IMR-90 (cell line): ENCODE measurements at regions not wholly inside any gene's neighbourhood (a gene's known extent, or its start where the extent isn't known, plus 50 kb on each side); places are given as distances from the start of the nearest gene placed in this dataset.

Experiments
- ATAC-seq: fragments of 200-7000 bp; cut with Tn5 transposase; 2 replicates; pipeline ENCODE4 v1.9.1; 2020; ENCODE audit warnings: low read depth, mild to moderate bottlenecking, moderate library complexity
- BruUV-seq: library from RNA; stranded (reverse); fragments of 400-500 nt; replicated peaks from 2 replicates; lab custom pipeline; 2021; lab: Mats Ljungman, UMichigan
- CTCF ChIA-PET: fragments of 300-600 bp; formaldehyde crosslinking; extraction: SDS; loops from one replicate; lab custom pipeline; 2021; ENCODE audit warnings: antibody characterized with exemption; lab: Yijun Ruan, JAX
- POLR2A ChIA-PET: fragments of 300-600 bp; sonication (Branson Sonifier 250); formaldehyde crosslinking; loops from one replicate; lab custom pipeline; 2022; ENCODE audit warnings: antibody characterized with exemption; ENCODE audit not compliant: unreplicated experiment; lab: Charles Lee
- DNase-seq: peaks from one replicate; pipeline ENCODE4 v3.0.0; 2013
- H2AFZ ChIP-seq: replicated peaks from 2 replicates; pipeline ENCODE3; 2013; ENCODE audit warnings: low read length, mild to moderate bottlenecking; ENCODE audit not compliant: poor library complexity
- H2AK5ac ChIP-seq: 2 replicates; pipeline ENCODE4 v1.6.1; 2013; ENCODE audit warnings: low read depth, low read length, inconsistent platforms
- H2AK9ac ChIP-seq: replicated peaks from 2 replicates; pipeline ENCODE3; 2013; ENCODE audit warnings: mild to moderate bottlenecking, low read depth, low read length, moderate library complexity; ENCODE audit not compliant: poor library complexity
- H2BK120ac ChIP-seq: 2 replicates; pipeline ENCODE4 v1.6.1; 2013; ENCODE audit warnings: low read depth, low read length, inconsistent platforms
- H2BK15ac ChIP-seq: 3 replicates; pipeline ENCODE4 v1.6.1; 2013; ENCODE audit warnings: low read depth, low read length, inconsistent platforms
- H2BK20ac ChIP-seq: 2 replicates; pipeline ENCODE4 v1.6.1; 2013; ENCODE audit warnings: low read depth, mild to moderate bottlenecking, inconsistent platforms, low read length, moderate library complexity
- H2BK5ac ChIP-seq: 2 replicates; pipeline ENCODE4 v1.6.1; 2013; ENCODE audit warnings: mild to moderate bottlenecking, low read depth, low read length, inconsistent platforms; ENCODE audit not compliant: poor library complexity, severe bottlenecking
- H3K14ac ChIP-seq: replicated peaks from 2 replicates; pipeline ENCODE4 v1.6.1; 2013; ENCODE audit warnings: low read depth, low read length, inconsistent platforms
- H3K18ac ChIP-seq: 2 replicates; pipeline ENCODE4 v1.6.1; 2013; ENCODE audit warnings: low read depth, low read length, control low read depth
- H3K23ac ChIP-seq: 2 replicates; pipeline ENCODE4 v1.6.1; 2013; ENCODE audit warnings: low read depth, low read length, inconsistent platforms
- H3K27ac ChIP-seq: 2 replicates; pipeline ENCODE4 v1.5.1; 2013; ENCODE audit warnings: mild to moderate bottlenecking, control low read depth, low read length; ENCODE audit not compliant: insufficient read depth
- H3K27me3 ChIP-seq: 2 replicates; pipeline ENCODE4 v1.6.1; 2013; ENCODE audit warnings: low read length; ENCODE audit not compliant: control insufficient read depth, insufficient read depth
- H3K36me3 ChIP-seq: 2 replicates; pipeline ENCODE4 v1.6.1; 2013; ENCODE audit warnings: low read length, mixed read lengths; ENCODE audit not compliant: control insufficient read depth, insufficient read depth
- H3K4ac ChIP-seq: 2 replicates; pipeline ENCODE4 v1.6.1; 2013; ENCODE audit warnings: low read depth, low read length, inconsistent platforms
- H3K4me1 ChIP-seq: 2 replicates; pipeline ENCODE4 v1.6.1; 2013; ENCODE audit warnings: low read length, mixed read lengths; ENCODE audit not compliant: control insufficient read depth, insufficient read depth
- H3K4me2 ChIP-seq: 2 replicates; pipeline ENCODE4 v1.6.1; 2013; ENCODE audit warnings: low read depth, mild to moderate bottlenecking, control low read depth, low read length, moderate library complexity
- H3K4me3 ChIP-seq: 2 replicates; pipeline ENCODE4 v1.5.1; 2013; ENCODE audit warnings: low read depth, mild to moderate bottlenecking, control low read depth, low read length, moderate library complexity; ENCODE audit not compliant: insufficient read depth
- H3K56ac ChIP-seq: 2 replicates; pipeline ENCODE4 v1.6.1; 2013; ENCODE audit warnings: low read length, inconsistent platforms; ENCODE audit not compliant: insufficient read depth; ENCODE audit errors: extremely low read depth
- H3K79me1 ChIP-seq, 2 experiments: 2 replicates each; pipeline ENCODE4 v1.6.1; 2013; ENCODE audit warnings: low read length in 2 of 2, inconsistent platforms in 1 of 2, low read depth in 1 of 2
- H3K9ac ChIP-seq: 2 replicates; pipeline ENCODE4 v1.6.1; 2013; ENCODE audit warnings: low read depth, low read length, control low read depth
- H3K9me1 ChIP-seq: 2 replicates; pipeline ENCODE4 v1.6.1; 2013; ENCODE audit warnings: low read length, inconsistent platforms; ENCODE audit not compliant: insufficient read depth
- H3K9me3 ChIP-seq: 2 replicates; pipeline ENCODE4 v1.6.1; 2013; ENCODE audit warnings: low read length; ENCODE audit not compliant: control insufficient read depth, insufficient read depth
- H4K20me1 ChIP-seq: 2 replicates; pipeline ENCODE4 v1.6.1; 2013; ENCODE audit warnings: low read length, inconsistent platforms; ENCODE audit not compliant: insufficient read depth
- H4K5ac ChIP-seq: 2 replicates; pipeline ENCODE4 v1.6.1; 2013; ENCODE audit warnings: mild to moderate bottlenecking, low read depth, low read length, control low read depth
- H4K8ac ChIP-seq, 2 experiments: 2 replicates each; pipeline ENCODE4 v1.6.1; 2013; ENCODE audit warnings: low read depth in 2 of 2, low read length in 2 of 2, control low read depth in 1 of 2, inconsistent platforms in 1 of 2
- H4K91ac ChIP-seq: 2 replicates; pipeline ENCODE4 v1.6.1; 2013; ENCODE audit warnings: low read depth, low read length, inconsistent platforms; ENCODE audit not compliant: insufficient read depth
- BHLHE40 ChIP-seq: fragments of 150-350 bp; IDR thresholded peaks from 2 replicates; pipeline ENCODE4 v1.6.1; 2016; ENCODE audit warnings: mild to moderate bottlenecking, low read depth, low read length
- CHD1 ChIP-seq: IDR thresholded peaks from 2 replicates; pipeline ENCODE4 v1.6.1; 2012; ENCODE audit warnings: low read depth, low read length, improper control_type of control experiment
- CTCF ChIP-seq: conservative IDR thresholded peaks from 2 replicates; pipeline ENCODE4 v1.5.1; 2012; ENCODE audit warnings: mild to moderate bottlenecking, low read depth, low read length, improper control_type of control experiment
- FOS ChIP-seq: fragments of 150-350 bp; IDR thresholded peaks from 2 replicates; pipeline ENCODE4 v1.6.1; 2016; ENCODE audit warnings: low read depth, low read length
- MAFK ChIP-seq: IDR thresholded peaks from 2 replicates; pipeline ENCODE4 v1.6.1; 2012; ENCODE audit warnings: low read depth, low read length, improper control_type of control experiment
- MAZ ChIP-seq: IDR thresholded peaks from 2 replicates; pipeline ENCODE4 v1.6.1; 2012; ENCODE audit warnings: low read depth, mild to moderate bottlenecking, low read length, improper control_type of control experiment, moderate library complexity, borderline replicate concordance
- NFE2L2 ChIP-seq: fragments of 150-350 bp; IDR thresholded peaks from 2 replicates; pipeline ENCODE4 v1.6.1; 2016; ENCODE audit warnings: low read depth, mild to moderate bottlenecking, low read length
- RAD21 ChIP-seq: IDR thresholded peaks from 2 replicates; pipeline ENCODE4 v1.6.1; 2012; ENCODE audit warnings: low read length, improper control_type of control experiment
- RCOR1 ChIP-seq: IDR thresholded peaks from 2 replicates; pipeline ENCODE4 v1.6.1; 2012; ENCODE audit warnings: mild to moderate bottlenecking, low read length, improper control_type of control experiment; ENCODE audit not compliant: insufficient replicate concordance
- RFX5 ChIP-seq: IDR thresholded peaks from 2 replicates; pipeline ENCODE4 v1.8.0; 2012; ENCODE audit warnings: low read depth, mild to moderate bottlenecking, low read length, moderate library complexity
- SMC3 ChIP-seq: fragments of 150-350 bp; IDR thresholded peaks from 2 replicates; pipeline ENCODE4 v1.6.1; 2016; ENCODE audit warnings: low read depth, mild to moderate bottlenecking, antibody characterized with exemption, low read length, moderate library complexity
- USF2 ChIP-seq: fragments of 150-350 bp; IDR thresholded peaks from 2 replicates; pipeline ENCODE4 v1.6.1; 2017; ENCODE audit warnings: mild to moderate bottlenecking, antibody characterized with exemption, low read length, low read depth
- WGBS, 2 experiments: methylation state at CpG; one replicate each; pipeline versions ENCODE4 v1.1.5 to v1.1.7; 2013; ENCODE audit warnings: missing lambda C conversion rate in 2 of 2; ENCODE audit not compliant: insufficient read length in 1 of 2; ENCODE audit errors: extremely low coverage in 2 of 2; 5-methylcytosine and 5-hydroxymethylcytosine counted together
- dilution Hi-C: fragments of 300-500 bp; cut with HindIII; formaldehyde crosslinking; loops from one replicate; pipeline ENCODE4 v1.14.3; 2018; ENCODE audit warnings: low sequenced_read_pairs; ENCODE audit not compliant: unreplicated experiment
- in situ Hi-C: fragments of 300-500 bp; cut with MboI; formaldehyde crosslinking; loops from 3 replicates; pipeline ENCODE4 v1.14.3; 2019; ENCODE audit warnings: low sequenced_read_pairs, inconsistent platforms, mixed read lengths
- intact Hi-C: fragments of 100-400 bp; cut with micrococcal nuclease; formaldehyde crosslinking; loops from 2 replicates; pipeline ENCODE4 v1.10.0; 2022
- TF ChIP-seq, protein P1 (sequence below): fragments of 150-350 bp; IDR thresholded peaks from 2 replicates; pipeline ENCODE4 v1.6.1; 2016; ENCODE audit warnings: low read depth, mild to moderate bottlenecking, low read length, moderate library complexity, borderline replicate concordance

GRCh38 chr1:193979219-193979618, 792.8 kb upstream of the B3GALT2 start:
- Histone ChIP-seq H2BK5ac (no peak overlapping the region), H3K18ac (no peak overlapping the region), H3K27ac (no peak overlapping the region), H2BK15ac (no peak overlapping the region), H2AK5ac (no peak overlapping the region), H3K23ac (no peak overlapping the region), H3K27me3 (no peaks in the 10 kb centered on the region), H2AK9ac (no peak overlapping the region), H3K56ac (no peak overlapping the region), H3K36me3 (no peaks in the 10 kb centered on the region), H2AFZ (no peak overlapping the region), H4K91ac (no peak overlapping the region), H4K8ac (no peak overlapping the region), H3K4me1 (no peaks in the 10 kb centered on the region), H3K4me2 (no peak overlapping the region), H4K20me1 (no peaks in the 10 kb centered on the region), H2BK20ac (no peak overlapping the region), H2BK120ac (no peak overlapping the region), H3K4me3 (no peak overlapping the region), H3K9me3 (no peaks in the 10 kb centered on the region), H3K79me1 (no peaks in the 10 kb centered on the region), H4K5ac (no peak overlapping the region), H3K4ac (no peak overlapping the region), H3K9ac (no peak overlapping the region), H3K14ac (no peak overlapping the region), H3K9me1 (no peaks in the 10 kb centered on the region)
- POLR2A ChIA-PET = no interaction called here
- no TSS peak for BruUV-seq
- DNase-seq (no peak), ATAC-seq (no peak)
- CTCF ChIA-PET = no interaction called here
- dilution Hi-C loops = no loop called here
- in situ Hi-C loops = no loop called here
- no CpG with 5 or more reads among the region's 4 CpGs for WGBS, 2 experiments
- no peak for TF ChIP-seq RCOR1
- no peak for TF ChIP-seq CHD1
- no peak for TF ChIP-seq MAZ
- TF ChIP-seq, protein P1, sequence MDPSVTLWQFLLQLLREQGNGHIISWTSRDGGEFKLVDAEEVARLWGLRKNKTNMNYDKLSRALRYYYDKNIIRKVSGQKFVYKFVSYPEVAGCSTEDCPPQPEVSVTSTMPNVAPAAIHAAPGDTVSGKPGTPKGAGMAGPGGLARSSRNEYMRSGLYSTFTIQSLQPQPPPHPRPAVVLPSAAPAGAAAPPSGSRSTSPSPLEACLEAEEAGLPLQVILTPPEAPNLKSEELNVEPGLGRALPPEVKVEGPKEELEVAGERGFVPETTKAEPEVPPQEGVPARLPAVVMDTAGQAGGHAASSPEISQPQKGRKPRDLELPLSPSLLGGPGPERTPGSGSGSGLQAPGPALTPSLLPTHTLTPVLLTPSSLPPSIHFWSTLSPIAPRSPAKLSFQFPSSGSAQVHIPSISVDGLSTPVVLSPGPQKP = no peak
- TF ChIP-seq SMC3 = no peak
- TF ChIP-seq RAD21 = no peak
- no peak for TF ChIP-seq FOS
- no peak for TF ChIP-seq MAFK
- no peak for TF ChIP-seq USF2
- TF ChIP-seq RFX5 = no peak
- no peak for TF ChIP-seq BHLHE40
- TF ChIP-seq NFE2L2 = no peak
- no peak for TF ChIP-seq CTCF
- intact Hi-C loops = no loop called here
